ENCODE measurements at regions not wholly inside any gene's neighbourhood (a gene's known extent, or its start where the extent isn't known, plus 50 kb on each side); places are given as distances from the start of the nearest gene placed in this dataset.
"Not testable (repeated sequence)": the region's sequence is repeated elsewhere in the genome, so short reads cannot be mapped to it uniquely, and the experiment has no call there.

DNA sequence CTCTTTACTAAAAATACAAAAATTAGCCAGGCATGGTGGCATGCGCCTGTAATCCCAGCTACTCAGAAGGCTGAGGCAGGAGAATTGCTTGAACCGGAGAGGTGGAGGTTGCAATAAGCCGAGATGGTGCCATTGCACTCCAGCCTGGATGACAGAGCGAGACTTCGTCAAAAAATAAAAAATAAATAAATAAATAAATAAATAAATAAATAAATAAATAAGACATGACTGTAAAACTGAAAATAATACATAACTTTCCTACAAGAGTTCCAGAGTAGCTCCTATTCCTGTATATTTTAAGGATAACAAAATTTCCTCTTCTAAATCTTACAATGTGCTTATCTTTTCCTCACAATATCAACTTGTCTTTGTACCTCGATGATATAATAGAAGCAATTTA, 549.4 kb downstream of the TRAM1L1 start:
- DNase-seq: not testable (repeated sequence)

DNA sequence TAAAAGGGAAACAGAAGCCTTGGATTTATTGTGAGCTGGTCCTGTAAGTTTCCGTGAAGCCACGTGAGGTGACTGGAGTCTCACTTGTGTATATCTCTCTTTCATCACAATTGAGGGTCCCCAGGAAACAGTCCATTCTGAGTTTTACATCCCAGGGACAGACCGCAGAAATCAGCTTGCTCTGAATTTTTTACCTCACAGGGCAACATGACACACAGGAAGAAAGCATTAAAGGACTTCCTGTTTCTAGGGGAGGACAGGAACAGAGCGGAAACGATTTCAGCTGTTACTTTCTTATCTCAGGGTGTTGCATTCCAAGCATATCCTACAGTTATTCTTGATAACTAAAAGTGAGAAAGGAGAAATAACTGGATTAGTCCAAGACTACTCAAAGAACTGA, 553.5 kb downstream of the TRAM1L1 start:
- DNase-seq: no peak

DNA sequence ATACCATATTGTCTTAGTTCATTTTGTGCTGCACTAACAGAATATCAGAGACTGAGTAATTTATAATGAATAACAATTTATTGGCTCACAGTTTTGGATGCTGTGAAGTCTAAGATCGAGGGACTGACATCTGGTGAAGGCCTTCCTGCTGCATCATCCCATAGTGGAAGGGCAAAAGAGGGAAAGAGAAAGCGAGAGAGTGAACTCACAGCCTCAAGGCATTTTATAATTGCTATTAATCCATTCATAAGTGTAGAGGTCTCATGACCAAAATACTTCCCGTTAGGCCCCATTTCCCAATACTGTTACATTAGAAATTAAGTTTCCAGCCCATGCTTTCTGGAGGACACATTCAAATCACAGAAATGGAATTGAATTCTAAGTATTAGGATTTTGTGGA, 554.4 kb downstream of the TRAM1L1 start:
- no peak for DNase-seq

GRCh38 chr4:116530048-116530447, 555.3 kb downstream of the TRAM1L1 start:
- DNase-seq: no peak

- no peak for DNase-seq
Observed at GRCh38 chr4:116529129-116529528, 556.2 kb downstream of the TRAM1L1 start.

- no peak for DNase-seq
Observed at GRCh38 chr4:116522922-116523321, 562.5 kb downstream of the TRAM1L1 start.

DNA sequence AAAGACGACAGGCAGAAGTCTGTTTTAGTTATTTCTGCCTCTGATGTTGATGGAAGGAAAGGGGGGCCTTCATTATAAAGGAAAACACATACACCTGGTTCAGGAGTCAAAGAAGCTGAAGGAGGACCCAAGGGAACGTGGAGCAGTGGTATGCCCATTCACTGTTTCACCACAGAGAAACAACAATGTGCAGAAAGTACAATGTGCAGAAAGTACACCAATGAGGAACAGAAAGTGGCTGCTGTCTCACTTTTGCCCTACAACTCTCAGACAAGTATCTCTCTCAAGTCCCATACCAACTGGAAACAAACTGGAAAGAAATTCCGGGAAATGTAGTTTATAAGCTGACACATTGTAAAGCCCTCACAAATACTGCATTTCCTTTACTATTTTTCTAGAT, 564.5 kb downstream of the TRAM1L1 start:
- DNase-seq: no peak

- no peak for DNase-seq
Observed at GRCh38 chr4:116516711-116517110, 568.7 kb downstream of the TRAM1L1 start.

DNA sequence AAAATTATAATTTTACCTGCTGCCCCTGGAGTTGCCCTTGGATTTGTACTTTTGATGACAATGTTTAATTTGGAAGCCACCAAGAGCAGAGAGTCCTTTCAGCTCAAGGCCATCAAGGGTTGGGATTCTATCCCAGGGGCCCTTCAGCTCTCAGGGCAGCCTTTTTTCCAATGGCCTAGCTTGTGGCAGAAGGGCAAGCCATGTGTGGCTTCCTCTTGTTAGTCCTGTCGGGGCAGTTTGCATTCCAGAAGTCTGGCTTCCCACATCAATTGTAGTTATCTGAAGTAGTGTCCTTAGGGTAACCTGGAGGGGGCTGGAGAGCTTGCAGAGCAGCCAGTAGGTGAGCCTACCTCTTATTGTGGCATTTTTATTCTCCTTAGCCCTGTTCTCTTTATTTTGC, 569.4 kb downstream of the TRAM1L1 start:
- no peak for DNase-seq

- DNase-seq: no peak
Observed at GRCh38 chr4:116512552-116512951, 572.8 kb downstream of the TRAM1L1 start.

DNA sequence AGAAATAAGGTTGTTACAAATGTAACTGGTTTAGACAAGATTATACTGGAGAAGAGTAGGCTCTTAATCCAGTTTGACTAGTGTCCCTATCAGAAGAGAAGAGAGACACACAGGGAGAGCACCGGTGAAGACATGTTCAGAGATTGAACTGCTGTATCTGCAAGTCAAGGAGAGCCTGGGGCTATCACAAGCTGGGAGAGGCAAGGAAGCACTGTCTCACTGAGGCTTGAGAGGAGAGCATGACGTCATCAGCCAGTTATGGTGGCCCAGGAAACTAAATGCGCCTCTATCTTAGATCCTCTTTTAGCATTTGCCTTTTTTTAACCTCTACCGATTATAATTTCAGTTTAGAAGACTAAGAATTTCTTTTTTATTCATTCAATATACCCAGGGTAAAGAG, 583.4 kb downstream of the TRAM1L1 start:
- DNase-seq: no peak

- no peak for DNase-seq
Observed at GRCh38 chr4:116500225-116500624, 585.2 kb downstream of the TRAM1L1 start.

GRCh38 chr4:116489739-116490138, 595.6 kb downstream of the TRAM1L1 start:
- no peak for DNase-seq

DNA sequence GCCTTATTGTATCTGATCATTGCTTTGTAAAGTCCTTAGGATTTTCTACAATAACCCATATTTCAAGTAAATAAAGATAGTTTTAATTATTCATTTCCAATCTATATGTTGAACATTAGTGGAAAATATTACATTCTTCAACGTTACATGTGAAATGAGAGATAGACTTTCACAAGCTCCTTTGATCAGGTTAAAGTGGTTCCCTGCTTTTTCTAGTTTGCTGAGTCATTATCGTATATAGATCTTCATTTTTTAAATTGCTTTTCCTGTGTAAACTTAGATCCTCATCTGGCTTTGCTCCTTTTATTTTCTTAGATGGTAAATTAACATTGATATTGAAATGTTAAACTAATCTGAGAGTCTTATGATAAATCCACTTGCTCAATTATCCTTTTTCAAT, 599.0 kb downstream of the TRAM1L1 start:
- DNase-seq: no peak

- no peak for DNase-seq
Observed at GRCh38 chr4:116480546-116480945, 604.8 kb downstream of the TRAM1L1 start.

- no peak for DNase-seq
Observed at GRCh38 chr4:116478343-116478742, 607.0 kb downstream of the TRAM1L1 start.

DNA sequence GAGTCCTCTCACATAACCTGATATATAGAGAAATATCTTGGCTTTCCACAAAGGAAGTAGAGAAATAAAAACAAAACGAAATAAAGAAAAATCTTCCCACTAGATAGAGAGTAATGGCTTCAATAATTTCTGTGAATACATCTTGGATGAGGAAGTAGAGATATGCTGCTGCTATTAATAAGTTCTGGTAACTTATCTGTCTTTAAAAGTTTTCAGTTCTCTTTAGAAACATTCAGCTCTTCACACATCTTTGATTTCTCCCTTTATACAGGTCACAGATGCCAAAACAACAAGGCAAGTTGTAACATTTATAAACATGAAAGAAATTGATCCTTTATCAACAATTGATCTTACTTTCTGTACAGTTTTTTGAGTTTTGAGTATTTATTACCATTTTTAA, 615.8 kb downstream of the TRAM1L1 start:
- DNase-seq: no peak

GRCh38 chr4:116453127-116453526, 632.2 kb downstream of the TRAM1L1 start:
- no peak for DNase-seq

DNA sequence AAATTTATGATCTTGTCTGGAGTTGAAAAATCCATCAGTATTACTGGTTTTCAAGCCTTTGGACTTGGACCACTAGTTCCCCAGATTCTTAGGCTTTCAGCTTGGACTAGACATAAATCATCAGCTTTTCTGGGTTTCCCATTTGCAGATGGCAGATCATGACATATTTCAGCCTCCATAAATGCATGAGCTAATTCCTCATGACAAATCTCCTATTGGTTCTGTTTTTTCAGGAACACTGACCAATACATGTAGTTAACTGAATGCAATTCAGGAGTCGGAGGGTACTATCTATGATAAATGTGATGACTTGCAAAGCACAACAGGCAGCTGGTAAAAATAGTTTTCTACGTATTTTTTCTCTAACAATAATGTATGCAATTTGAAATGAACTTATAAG, 635.6 kb downstream of the TRAM1L1 start:
- no peak for DNase-seq

GRCh38 chr4:116444117-116444516, 641.3 kb downstream of the TRAM1L1 start:
- DNase-seq: no peak

DNA sequence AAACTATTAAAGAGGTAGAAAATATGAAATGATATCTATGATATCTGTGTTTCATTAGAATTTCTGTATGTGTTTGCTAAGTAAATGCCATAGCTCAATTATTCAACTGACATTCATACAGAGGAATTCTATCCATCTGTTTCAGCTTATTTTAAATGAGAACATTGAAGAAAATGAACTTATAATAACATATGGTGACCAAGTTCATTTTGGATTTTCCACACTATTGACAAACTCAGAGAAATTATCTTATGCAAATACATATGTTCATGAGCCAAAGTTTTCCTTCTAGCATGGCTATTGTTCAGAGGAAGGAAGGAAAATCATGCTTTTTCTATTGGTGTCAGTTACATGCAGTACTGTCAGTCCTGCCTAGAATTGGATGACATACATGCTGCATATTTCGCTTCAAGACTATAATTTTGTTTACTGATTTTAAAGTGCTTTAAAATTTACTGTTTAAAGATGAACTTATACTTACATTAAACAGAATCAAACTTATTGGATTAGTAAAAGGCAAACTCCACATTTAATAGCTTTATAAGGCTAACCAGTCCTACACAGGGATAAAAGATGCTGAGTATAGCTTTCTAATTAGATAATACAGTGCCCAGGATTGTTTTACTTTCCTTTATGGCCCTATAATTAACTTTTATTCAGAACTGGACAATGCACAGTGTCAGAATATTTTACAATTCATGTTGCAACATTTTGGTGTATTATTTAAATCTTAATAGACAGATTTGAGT, 646.2 kb downstream of the TRAM1L1 start:
- no peak for DNase-seq

DNA sequence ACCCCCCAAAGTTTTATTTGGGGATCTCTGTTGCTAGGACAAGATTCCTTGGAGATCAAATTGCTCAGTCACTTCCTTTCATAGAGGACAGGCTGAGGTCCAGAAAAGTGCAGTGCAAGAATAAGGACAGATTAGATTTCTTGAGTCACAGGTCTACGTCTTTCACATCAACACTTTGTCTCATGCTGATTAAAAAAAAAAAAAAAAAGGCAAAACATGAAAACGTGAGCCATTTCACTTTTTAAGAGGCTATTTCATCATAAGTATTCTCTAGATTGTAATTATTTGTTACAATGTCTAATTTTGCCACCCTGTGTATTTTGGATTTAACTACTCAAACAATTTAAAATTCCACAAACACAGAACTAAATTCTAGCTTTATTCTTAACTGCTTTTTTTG, 647.0 kb downstream of the TRAM1L1 start:
- no peak for DNase-seq

- no peak for DNase-seq
Observed at GRCh38 chr4:116427666-116428065, 657.7 kb downstream of the TRAM1L1 start.

- DNase-seq: no peak
Observed at GRCh38 chr4:116413222-116413621, 672.2 kb downstream of the TRAM1L1 start.

DNA sequence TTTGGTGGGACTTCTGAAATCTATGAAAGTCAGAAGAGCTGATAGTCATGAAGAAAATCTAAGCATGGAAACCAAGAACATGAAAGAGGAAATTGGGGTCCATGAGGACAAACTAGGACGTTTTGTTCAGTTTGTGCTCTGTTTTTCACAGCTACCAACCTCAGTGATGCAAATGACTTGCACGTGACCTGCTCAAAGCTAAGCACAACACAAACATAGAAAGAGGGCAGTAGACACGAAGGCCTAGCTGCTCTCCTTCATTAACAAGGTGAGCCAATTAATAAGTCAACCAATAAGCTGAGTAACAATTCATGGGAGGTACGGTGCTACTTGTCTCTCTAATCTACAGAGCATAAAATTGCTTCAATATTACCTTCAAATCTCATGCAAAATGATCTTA, 684.1 kb downstream of the TRAM1L1 start:
- DNase-seq: no peak
